ENCODE measurements at regions not wholly inside any gene's neighbourhood (a gene's known extent, or its start where the extent isn't known, plus 50 kb on each side); places are given as distances from the start of the nearest gene placed in this dataset.

DNA sequence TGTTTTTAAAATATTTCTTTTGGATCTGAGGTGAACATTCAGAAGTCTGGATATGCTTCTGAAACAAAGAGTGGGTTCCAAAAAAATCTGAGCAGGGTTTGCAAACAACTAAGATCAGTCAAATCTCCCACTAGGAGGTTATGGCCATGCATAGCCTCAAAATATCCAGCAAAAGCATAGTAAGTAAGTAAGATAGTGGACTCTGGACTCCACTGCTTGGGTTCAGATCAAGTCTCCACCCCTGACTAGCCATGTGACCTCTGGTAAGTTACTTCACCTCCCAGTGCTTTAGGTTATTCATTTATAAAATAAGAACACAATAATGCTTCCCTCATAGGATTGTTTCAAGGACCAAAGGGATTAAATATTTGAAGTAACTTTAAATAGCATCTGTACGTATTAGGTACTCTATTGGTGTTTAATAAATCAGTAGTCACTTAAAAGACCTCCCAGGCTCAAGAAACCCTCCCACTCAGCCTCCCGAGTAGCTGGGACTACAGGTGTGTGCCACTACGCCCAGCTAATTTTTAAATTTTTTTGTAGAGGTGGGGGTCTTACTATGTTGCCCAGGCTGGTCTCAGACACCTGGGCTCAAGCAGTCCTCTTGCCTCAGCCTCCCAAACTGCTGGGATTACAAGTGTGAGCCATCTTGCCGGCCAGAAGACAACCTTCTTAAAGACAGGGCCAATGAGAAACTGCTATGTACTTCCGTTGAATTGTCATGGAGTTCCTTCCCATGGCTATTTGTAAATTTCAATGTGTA is 95.7 kb upstream of the SOX5 start:
- TF ChIP-seq, protein P1, sequence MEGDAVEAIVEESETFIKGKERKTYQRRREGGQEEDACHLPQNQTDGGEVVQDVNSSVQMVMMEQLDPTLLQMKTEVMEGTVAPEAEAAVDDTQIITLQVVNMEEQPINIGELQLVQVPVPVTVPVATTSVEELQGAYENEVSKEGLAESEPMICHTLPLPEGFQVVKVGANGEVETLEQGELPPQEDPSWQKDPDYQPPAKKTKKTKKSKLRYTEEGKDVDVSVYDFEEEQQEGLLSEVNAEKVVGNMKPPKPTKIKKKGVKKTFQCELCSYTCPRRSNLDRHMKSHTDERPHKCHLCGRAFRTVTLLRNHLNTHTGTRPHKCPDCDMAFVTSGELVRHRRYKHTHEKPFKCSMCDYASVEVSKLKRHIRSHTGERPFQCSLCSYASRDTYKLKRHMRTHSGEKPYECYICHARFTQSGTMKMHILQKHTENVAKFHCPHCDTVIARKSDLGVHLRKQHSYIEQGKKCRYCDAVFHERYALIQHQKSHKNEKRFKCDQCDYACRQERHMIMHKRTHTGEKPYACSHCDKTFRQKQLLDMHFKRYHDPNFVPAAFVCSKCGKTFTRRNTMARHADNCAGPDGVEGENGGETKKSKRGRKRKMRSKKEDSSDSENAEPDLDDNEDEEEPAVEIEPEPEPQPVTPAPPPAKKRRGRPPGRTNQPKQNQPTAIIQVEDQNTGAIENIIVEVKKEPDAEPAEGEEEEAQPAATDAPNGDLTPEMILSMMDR (IDR thresholded peaks at IDR 0.05; ENCODE audit: insufficient read depth, low read length, poor library complexity, severe bottlenecking), result no peak
- TF ChIP-seq EZH2phosphoT487 (conservative IDR thresholded peaks at IDR 0.05; ENCODE audit: low read length), result no peak
